K562 (cell line): ENCODE measurements at regions not wholly inside any gene's neighbourhood (a gene's known extent, or its start where the extent isn't known, plus 50 kb on each side); places are given as distances from the start of the nearest gene placed in this dataset.
A peak's percentile ranks its signal among the peaks of the same experiment; 100 is the strongest.

Experiments used
- ATF1 ChIP-seq, 2 experiments: fragments of 450-650 bp in 1 of 2; IDR thresholded peaks; 2 replicates each; pipeline ENCODE4 v1.6.1; 2016; ENCODE audit warnings: missing compliant biosample characterization in 1 of 2, missing genetic modification characterization in 1 of 2
- BCOR ChIP-seq: fragments of 450-650 bp; IDR thresholded peaks from 2 replicates; pipeline ENCODE4 v1.6.1; 2016
- DDX20 ChIP-seq: fragments of 450-650 bp; IDR thresholded peaks from 2 replicates; pipeline ENCODE4 v1.6.1; 2016; ENCODE audit warnings: missing genetic modification characterization, low read depth, mild to moderate bottlenecking, missing compliant biosample characterization, moderate library complexity
- HNRNPK ChIP-seq: fragments of 200-400 bp; formaldehyde crosslinking; IDR thresholded peaks from one replicate; pipeline ENCODE4 v1.6.1; 2018; ENCODE audit warnings: mild to moderate bottlenecking, low read depth, low read length; ENCODE audit not compliant: poor library complexity, severe bottlenecking
- TBL1XR1 ChIP-seq, 2 experiments: IDR thresholded peaks; 2 replicates each; pipeline ENCODE4 v1.6.1; 2012; ENCODE audit warnings: improper control_type of control experiment in 2 of 2, low read length in 2 of 2, mild to moderate bottlenecking in 1 of 2
- ZMIZ1 ChIP-seq, 2 experiments: fragments of 150-350 bp in 1 of 2; IDR thresholded peaks; 2 replicates each; pipeline ENCODE4 v1.6.1; 2012 to 2016; ENCODE audit warnings: low read depth in 2 of 2, low read length in 2 of 2, mild to moderate bottlenecking in 1 of 2, moderate library complexity in 1 of 2
- ZNF583 ChIP-seq: fragments of 250-450 bp; sonication (Bioruptor Pico); IDR thresholded peaks from 2 replicates; pipeline ENCODE4 v1.4.0; 2020
- TF ChIP-seq, protein P1 (sequence below): fragments of 250-450 bp; sonication (Bioruptor Pico); IDR thresholded peaks from 2 replicates; pipeline ENCODE4 v1.8.0; 2022; ENCODE audit warnings: inconsistent platforms
- TF ChIP-seq, protein P2 (sequence below): fragments of 450-650 bp; IDR thresholded peaks from 2 replicates; pipeline ENCODE4 v1.6.1; 2016; ENCODE audit warnings: mild to moderate bottlenecking, moderate library complexity

DNA sequence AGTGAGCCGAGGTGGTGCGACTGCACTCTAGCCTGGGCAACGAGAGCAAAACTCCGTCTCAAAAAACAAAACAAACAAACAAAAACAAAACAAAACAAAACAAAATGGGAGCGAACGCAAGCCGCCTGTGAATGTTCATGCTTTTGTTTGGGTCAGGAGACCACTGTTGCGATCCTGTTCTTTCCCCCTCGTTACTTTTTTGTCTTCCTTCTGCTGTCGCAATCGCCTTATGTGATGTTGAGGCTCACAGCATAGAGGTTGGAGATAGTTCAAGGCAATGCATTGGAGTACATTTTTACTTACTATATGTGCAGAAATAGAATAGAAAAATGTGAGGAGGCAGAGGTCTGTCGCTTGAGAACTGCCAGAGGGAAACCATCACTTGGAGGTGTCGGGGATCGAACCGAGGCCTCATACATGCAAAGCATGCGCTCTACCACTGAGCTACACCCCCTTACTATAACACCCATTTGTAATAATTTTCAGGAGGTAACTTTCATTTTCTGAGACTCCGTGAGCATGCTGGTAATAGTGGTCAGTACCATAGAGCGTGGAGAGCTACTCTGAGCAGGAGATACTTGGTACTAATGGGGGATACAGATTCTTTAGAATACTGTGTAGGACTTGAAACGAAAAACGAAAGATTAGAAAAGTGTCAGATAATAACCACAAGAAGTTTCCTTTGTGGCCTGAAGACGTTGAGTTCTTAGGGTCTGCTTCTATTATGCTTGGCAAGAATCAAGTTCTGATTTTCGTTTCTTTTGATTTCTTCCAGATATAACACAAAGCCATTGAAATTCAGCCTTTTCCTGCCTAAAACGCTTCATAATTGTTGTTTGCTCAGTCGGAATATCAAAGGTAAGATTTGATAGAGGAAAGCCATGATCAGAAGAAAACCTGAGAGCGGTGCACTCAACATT lies 121.1 kb downstream of the TRIM27 start (continued):
- no peak for TF ChIP-seq ZNF583 (CRISPR knock-in tag)
- no peak for TF ChIP-seq ZMIZ1 (IDR thresholded peaks at IDR 0.05; ENCODE audit: low read depth in 2 of 2, low read length in 2 of 2)
- TF ChIP-seq, protein P1, sequence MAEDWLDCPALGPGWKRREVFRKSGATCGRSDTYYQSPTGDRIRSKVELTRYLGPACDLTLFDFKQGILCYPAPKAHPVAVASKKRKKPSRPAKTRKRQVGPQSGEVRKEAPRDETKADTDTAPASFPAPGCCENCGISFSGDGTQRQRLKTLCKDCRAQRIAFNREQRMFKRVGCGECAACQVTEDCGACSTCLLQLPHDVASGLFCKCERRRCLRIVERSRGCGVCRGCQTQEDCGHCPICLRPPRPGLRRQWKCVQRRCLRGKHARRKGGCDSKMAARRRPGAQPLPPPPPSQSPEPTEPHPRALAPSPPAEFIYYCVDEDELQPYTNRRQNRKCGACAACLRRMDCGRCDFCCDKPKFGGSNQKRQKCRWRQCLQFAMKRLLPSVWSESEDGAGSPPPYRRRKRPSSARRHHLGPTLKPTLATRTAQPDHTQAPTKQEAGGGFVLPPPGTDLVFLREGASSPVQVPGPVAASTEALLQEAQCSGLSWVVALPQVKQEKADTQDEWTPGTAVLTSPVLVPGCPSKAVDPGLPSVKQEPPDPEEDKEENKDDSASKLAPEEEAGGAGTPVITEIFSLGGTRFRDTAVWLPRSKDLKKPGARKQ (CRISPR knock-in tag), result 0 out of 2 replicates have a peak, but pooled peaks have one; percentile 14
- no peak for TF ChIP-seq ATF1 (CRISPR knock-in tag; IDR thresholded peaks at IDR 0.05)
- TF ChIP-seq ATF1 (tag; IDR thresholded peaks at IDR 0.05), result no peak; the same call in 1 of the 2 replicates
- peak in 1 of 2 experiments; percentile 92; a peak in 1 of 4 replicates for TF ChIP-seq TBL1XR1 (IDR thresholded peaks at IDR 0.05; ENCODE audit: low read length in 2 of 2)
- no peak for TF ChIP-seq DDX20
- no peak for TF ChIP-seq BCOR
- TF ChIP-seq, protein P2, sequence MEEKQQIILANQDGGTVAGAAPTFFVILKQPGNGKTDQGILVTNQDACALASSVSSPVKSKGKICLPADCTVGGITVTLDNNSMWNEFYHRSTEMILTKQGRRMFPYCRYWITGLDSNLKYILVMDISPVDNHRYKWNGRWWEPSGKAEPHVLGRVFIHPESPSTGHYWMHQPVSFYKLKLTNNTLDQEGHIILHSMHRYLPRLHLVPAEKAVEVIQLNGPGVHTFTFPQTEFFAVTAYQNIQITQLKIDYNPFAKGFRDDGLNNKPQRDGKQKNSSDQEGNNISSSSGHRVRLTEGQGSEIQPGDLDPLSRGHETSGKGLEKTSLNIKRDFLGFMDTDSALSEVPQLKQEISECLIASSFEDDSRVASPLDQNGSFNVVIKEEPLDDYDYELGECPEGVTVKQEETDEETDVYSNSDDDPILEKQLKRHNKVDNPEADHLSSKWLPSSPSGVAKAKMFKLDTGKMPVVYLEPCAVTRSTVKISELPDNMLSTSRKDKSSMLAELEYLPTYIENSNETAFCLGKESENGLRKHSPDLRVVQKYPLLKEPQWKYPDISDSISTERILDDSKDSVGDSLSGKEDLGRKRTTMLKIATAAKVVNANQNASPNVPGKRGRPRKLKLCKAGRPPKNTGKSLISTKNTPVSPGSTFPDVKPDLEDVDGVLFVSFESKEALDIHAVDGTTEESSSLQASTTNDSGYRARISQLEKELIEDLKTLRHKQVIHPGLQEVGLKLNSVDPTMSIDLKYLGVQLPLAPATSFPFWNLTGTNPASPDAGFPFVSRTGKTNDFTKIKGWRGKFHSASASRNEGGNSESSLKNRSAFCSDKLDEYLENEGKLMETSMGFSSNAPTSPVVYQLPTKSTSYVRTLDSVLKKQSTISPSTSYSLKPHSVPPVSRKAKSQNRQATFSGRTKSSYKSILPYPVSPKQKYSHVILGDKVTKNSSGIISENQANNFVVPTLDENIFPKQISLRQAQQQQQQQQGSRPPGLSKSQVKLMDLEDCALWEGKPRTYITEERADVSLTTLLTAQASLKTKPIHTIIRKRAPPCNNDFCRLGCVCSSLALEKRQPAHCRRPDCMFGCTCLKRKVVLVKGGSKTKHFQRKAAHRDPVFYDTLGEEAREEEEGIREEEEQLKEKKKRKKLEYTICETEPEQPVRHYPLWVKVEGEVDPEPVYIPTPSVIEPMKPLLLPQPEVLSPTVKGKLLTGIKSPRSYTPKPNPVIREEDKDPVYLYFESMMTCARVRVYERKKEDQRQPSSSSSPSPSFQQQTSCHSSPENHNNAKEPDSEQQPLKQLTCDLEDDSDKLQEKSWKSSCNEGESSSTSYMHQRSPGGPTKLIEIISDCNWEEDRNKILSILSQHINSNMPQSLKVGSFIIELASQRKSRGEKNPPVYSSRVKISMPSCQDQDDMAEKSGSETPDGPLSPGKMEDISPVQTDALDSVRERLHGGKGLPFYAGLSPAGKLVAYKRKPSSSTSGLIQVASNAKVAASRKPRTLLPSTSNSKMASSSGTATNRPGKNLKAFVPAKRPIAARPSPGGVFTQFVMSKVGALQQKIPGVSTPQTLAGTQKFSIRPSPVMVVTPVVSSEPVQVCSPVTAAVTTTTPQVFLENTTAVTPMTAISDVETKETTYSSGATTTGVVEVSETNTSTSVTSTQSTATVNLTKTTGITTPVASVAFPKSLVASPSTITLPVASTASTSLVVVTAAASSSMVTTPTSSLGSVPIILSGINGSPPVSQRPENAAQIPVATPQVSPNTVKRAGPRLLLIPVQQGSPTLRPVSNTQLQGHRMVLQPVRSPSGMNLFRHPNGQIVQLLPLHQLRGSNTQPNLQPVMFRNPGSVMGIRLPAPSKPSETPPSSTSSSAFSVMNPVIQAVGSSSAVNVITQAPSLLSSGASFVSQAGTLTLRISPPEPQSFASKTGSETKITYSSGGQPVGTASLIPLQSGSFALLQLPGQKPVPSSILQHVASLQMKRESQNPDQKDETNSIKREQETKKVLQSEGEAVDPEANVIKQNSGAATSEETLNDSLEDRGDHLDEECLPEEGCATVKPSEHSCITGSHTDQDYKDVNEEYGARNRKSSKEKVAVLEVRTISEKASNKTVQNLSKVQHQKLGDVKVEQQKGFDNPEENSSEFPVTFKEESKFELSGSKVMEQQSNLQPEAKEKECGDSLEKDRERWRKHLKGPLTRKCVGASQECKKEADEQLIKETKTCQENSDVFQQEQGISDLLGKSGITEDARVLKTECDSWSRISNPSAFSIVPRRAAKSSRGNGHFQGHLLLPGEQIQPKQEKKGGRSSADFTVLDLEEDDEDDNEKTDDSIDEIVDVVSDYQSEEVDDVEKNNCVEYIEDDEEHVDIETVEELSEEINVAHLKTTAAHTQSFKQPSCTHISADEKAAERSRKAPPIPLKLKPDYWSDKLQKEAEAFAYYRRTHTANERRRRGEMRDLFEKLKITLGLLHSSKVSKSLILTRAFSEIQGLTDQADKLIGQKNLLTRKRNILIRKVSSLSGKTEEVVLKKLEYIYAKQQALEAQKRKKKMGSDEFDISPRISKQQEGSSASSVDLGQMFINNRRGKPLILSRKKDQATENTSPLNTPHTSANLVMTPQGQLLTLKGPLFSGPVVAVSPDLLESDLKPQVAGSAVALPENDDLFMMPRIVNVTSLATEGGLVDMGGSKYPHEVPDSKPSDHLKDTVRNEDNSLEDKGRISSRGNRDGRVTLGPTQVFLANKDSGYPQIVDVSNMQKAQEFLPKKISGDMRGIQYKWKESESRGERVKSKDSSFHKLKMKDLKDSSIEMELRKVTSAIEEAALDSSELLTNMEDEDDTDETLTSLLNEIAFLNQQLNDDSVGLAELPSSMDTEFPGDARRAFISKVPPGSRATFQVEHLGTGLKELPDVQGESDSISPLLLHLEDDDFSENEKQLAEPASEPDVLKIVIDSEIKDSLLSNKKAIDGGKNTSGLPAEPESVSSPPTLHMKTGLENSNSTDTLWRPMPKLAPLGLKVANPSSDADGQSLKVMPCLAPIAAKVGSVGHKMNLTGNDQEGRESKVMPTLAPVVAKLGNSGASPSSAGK, result no peak; the same call in 1 of the 2 replicates
- TF ChIP-seq HNRNPK, result no peak
